Bone marrow (tissue), 2 donors: ENCODE measurements at regions not wholly inside any gene's neighbourhood (a gene's known extent, or its start where the extent isn't known, plus 50 kb on each side); places are given as distances from the start of the nearest gene placed in this dataset.
"Not testable (repeated sequence)": the region's sequence is repeated elsewhere in the genome, so short reads cannot be mapped to it uniquely, and the experiment has no call there.

ENCODE experiments used
- DNase-seq, 2 donors: peaks; one replicate each; lab custom pipeline; 2025; lab: John Stamatoyannopoulos, UW

- DNase-seq = not testable (repeated sequence)
Measured at GRCh38 chr1:206256935-206257334, 53.6 kb downstream of the SRGAP2 start.

- not testable (repeated sequence) for DNase-seq
Measured at GRCh38 chr1:206261473-206261872, 58.1 kb downstream of the SRGAP2 start.

DNA sequence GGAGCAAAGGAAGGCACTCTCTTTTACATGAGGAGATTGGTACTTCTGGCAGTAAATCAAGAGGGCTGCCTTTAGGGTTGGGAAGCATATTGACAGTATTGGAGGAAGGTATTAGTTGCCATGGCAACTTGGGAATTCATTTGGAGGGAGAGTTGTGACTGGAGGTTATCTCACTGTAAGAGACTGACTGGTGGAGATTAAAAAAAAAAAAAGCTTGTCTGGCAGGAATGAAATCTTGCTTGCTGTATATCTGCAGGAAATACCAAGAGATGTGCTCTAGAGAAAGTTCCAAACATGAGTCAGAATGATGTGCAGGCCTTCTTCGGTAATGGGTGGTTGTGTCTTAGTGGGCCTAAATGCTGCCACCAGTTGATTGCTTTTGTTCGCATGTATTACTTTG, 59.1 kb downstream of the SRGAP2 start:
- DNase-seq = not testable (repeated sequence)

GRCh38 chr1:206264916-206265315, 61.6 kb downstream of the SRGAP2 start:
- not testable (repeated sequence) for DNase-seq

GRCh38 chr1:206271153-206271552, 67.8 kb downstream of the SRGAP2 start:
- not testable (repeated sequence) for DNase-seq

DNA sequence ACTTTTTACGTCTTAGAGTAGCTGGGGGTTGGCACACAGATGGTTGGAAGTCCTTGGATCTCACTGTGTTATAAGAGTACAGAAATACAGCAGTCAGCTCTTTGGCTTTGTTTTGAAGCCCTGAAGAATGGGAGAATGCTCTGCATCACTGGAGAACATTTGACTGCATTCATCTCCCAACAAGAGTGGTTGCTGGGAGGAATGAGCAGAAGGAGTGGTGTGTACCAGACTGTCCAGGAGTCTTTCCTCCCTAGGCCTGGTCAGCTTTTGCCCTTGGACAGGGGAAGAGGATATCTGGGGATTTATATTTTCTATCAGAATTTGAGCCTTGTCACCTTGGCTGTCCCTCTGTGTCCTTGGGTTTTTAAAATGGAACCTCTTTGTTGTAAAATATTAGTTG, 69.8 kb downstream of the SRGAP2 start:
- DNase-seq = not testable (repeated sequence)

DNA sequence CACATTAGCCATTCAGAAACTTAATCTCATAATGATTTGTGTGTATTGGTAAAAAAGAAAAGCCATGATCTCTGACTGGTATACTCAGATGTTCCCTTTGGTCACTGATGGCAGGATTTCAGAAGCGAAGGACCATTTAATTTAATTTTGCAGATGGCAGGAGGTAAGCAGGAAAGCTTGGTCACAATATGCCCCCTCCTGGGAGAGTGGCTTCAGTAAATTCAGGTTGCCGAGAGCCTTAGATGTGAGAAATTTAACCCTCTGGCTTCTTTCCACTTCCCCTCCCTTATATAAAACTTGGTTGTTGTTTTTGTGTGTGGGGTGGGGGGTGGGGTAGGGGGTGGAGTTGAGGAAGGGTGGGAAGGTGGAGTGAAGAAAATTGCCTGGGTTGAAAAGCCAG, 72.8 kb downstream of the SRGAP2 start:
- not testable (repeated sequence) for DNase-seq

DNA sequence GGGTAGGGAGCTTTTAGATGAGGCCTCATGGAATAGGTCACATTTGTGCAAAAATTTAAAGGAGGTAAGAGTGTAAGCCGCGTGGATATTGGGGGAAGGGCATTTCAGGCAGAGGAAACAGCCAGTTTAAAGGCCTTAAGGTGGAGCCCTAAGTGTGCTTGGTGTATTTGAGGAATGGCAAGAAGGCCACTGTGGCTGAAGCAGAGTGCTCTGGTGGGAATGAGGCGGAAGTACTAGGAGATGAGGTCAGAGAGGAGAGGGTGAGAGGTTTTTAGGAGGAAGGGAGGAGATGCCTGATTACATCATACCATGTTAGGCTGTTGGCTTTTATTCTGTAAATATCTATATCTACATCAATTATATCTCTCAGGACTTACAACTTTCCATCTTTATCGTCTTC, 75.3 kb downstream of the SRGAP2 start:
- not testable (repeated sequence) for DNase-seq

- not testable (repeated sequence) for DNase-seq
Measured at GRCh38 chr1:206280683-206281082, 77.3 kb downstream of the SRGAP2 start.

DNA sequence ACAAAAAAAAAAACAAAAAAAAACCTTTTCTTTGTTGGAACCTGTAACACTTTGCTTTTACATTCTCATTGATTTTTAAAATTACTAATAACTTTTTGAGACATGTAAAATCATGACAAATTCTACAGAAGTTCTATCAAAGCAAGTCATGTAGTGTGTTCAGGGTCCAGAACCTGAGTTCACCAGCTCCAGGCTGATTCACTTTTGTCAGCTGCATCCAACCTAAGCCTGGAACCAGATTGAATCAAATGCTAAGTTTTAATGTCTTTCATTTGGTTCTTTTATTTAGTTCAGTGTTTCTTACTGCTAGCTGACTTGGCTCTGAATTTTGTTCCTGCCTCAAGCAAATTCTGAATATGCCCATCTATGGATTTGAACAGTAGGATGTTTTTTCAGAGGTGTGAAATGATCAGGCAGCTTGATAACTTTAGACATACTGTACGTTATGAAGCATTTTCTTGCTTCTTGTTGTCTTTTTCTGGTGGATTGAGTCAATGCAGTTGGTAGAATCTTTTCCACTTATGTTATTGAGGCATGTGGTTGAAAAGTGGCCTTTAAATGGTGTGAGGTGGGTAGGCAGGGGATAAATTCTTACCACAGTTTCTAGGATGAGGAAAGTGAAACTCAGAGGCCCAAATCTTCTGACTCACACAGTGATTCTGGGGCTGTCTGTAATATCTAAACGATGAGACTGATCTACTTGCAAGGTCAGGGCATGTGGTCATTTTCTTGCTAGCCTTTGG, 78.7 kb downstream of the SRGAP2 start:
- DNase-seq = not testable (repeated sequence)

- DNase-seq = not testable (repeated sequence)
Measured at GRCh38 chr1:206285024-206285960, 82.0 kb downstream of the SRGAP2 start.

DNA sequence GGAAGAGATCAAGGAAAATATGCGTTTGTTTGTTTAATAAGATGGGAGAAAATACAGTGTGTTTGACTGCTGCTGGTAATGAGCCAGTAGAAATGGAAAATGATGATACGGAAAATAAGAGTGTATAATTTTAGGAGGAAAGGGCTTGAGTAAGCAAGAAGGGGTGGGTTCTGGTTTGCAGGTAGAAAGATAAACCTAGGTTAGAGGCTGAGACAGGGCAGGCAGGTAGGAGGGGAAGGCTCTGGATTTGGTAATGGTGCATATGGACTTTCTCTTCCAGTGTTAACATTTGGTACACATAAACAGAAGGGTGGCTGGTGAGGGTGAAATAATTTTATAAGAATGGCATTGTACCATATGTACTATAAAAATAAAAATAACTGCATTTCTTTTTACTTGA, 84.4 kb downstream of the SRGAP2 start:
- not testable (repeated sequence) for DNase-seq

DNA sequence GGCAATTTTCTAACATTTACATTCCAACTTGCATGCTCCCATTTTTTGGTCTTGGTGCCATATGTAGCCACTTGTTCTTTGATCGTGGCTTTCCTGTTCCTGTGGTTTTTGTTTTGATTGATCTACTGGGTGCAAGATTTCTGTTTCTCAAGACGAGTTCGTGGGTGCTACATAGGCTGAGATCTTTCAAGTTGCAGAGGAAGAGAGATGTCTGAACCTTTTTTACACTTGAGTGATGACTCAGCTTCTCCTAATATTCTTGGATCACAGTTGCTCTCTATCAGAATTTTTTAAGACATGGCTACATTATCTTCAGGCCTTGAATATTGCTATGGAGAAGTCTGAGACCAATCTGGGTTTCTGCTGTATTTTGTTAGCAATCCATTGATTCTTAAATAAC, 85.1 kb downstream of the SRGAP2 start:
- not testable (repeated sequence) for DNase-seq

DNA sequence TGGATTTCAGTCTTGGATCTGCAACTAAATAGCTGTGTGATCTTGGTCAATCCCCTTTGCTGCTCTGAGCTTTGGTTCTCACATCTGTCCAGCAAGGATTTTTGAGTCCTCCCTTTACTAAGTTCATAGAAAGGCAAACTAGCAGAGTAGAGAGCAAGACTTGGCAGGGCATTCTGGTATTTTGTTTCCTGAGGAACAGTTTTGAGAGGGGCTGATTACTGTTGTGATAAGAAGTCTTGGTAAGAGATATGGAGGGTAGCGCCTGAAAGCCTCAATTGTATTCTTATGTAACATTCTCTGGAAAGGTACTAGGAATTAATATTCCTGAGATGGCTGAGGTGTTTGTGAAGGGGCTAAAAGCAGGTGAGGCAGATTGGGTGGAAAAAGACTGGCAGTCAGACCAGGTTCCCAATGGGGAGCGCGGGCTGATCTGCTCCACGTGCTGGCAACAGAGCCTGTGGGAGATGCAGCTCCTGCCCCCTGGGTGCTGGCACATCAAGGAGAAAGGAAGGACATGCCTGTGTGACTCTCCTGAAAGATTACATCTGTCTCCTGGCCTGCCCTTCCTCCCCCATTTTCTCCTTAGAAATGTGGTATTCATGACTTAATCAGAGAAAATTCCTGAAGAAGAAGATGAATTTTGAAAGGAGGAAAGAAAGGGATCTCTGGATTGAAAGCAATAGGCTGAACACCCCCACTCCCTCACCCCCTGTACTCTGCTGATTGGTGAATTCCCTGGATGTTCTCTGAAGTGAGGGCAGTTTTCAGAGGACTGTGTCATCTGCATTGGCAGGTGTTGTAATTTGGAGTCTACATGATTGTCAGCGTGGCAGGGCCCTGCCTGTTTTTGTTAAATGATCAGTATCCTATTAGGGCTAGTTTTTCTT, 94.0 kb downstream of the SRGAP2 start:
- not testable (repeated sequence) for DNase-seq

DNA sequence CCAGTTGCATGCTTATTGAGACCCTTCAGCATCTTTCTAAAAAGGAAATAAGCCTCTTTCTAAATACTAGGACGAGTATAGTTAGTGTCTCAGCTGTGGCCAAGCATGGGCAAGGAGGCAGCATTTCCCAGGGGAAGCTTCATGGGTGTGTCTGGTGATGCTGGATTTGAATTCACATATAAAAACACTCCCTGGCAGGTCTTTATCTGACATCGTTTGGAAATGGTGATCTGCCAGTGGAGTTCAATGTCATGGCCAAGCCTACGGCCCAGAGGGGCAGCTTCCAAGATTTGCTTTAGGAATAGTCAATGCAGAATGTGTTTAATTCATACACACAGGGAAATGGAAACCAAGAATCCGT, 94.7 kb downstream of the SRGAP2 start:
- DNase-seq = not testable (repeated sequence)

DNA sequence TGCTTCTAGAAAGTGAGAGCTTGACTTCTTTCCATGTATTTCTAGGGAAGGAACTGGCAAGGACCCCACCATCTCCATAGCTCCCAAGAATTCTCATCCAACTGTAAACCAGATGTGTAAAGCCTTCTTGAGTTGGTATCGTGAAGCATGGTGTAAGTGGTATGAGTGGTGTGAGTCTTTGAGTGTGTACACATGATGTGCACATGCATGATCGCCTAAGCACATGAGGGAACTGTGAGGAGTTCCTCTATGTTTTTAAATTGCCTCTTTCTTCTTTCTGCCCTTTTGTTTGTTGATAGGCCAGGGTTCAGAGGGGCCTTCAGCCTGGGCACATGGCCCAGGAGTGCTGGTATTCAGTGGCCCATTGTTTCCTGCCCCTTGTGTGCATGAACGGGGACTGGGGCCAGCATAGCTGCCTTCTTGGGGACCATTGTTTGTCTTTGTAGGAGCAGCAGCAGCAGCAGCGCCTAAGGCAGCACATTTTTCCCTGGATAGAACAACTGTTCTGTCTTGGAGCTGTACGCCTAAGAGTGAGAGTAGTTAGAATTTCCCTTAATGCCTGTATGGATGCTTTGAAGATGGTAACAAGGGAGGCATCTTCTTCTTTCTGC, 95.9 kb downstream of the SRGAP2 start:
- DNase-seq = not testable (repeated sequence)

DNA sequence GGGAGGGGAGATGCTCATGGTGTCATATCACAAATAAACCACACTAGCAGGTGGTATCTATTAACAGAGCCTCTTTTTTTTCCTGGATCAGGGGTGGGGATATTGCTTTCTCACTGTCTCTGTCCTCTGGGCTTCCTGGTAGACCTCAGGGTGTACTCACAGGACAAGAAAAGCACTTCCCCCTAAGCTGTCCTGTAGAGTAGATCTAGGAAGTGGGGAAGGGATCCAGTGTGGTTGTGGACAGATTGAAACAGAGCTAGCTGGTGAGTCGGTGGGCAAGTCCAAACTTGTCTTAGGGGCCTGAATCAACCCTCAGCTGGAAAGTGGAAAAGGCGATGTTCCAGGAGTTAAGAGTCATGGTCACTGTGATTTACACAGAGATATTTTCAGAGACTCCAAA, 96.6 kb downstream of the SRGAP2 start:
- DNase-seq = not testable (repeated sequence)

DNA sequence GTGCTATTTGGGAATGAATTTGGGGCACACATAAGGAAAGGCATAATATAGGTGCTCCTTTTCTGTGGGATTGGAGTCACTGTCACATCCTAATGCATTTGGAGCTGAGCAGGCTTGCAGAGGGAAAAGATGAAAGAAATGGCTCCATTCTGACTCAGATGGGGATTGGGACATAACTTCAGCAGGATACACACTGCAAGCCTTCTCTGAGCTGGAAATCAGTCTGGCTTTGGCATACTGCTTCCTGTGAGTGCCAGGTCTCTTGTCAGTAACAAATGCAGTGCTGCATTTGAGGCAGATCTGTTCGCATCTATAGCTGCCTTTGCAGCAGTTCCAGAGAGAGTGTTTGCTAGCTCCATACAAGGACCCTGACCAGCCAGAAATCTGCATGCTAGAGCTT, 98.7 kb downstream of the SRGAP2 start:
- DNase-seq = not testable (repeated sequence)

DNA sequence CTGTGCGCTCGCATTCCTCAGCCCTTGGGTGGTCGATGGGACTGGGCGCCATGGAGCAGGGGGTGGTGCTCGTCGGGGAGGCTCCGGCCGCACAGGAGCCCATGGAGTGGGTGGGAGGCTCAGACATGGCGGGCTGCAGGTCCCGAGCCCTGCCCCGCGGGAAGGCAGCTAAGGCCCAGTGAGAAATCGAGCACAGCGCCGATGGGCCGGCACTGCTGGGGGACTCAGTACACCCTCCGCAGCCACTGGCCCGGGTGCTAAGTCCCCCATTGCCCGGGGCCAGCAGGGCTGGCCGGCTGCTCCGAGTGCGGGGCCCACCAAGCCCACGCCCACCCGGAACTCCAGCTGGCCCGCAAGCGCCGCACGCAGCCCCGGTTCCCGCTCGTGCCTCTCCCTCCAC, 104.1 kb downstream of the SRGAP2 start:
- DNase-seq = not testable (repeated sequence)

GRCh38 chr1:206310948-206311347, 107.6 kb downstream of the SRGAP2 start:
- DNase-seq = not testable (repeated sequence)

- DNase-seq = not testable (repeated sequence)
Measured at GRCh38 chr1:206311611-206312273, 108.4 kb downstream of the SRGAP2 start.
